Right hindlimb (tissue), 1 donor: ENCODE measurements at regions not wholly inside any gene's neighbourhood (a gene's known extent, or its start where the extent isn't known, plus 50 kb on each side); places are given as distances from the start of the nearest gene placed in this dataset.

Experiments used
- DNase-seq: peaks from one replicate; pipeline ENCODE4 v3.0.0-alpha.2; 2018

DNA sequence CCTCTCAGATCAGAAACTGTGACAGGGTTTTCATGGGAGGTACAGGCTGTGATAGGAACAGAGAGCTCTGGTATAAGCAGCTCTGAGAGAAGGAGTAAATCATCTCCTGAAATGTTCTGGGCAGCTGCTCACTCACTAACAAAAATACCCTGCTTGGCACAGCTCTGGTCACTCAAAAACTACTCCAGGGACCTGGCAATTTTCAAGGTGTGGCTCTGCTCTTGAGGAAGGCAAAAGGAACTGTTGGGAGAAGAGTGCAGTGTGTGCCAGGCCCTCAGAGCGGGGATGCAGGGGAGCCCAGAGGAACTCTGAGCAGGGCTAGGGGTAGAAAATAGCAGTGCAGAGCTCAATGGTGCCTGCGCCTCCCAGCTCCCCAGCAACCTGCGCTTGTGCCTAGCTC is 180.5 kb upstream of the ZBED5 start:
- no peak for DNase-seq

DNA sequence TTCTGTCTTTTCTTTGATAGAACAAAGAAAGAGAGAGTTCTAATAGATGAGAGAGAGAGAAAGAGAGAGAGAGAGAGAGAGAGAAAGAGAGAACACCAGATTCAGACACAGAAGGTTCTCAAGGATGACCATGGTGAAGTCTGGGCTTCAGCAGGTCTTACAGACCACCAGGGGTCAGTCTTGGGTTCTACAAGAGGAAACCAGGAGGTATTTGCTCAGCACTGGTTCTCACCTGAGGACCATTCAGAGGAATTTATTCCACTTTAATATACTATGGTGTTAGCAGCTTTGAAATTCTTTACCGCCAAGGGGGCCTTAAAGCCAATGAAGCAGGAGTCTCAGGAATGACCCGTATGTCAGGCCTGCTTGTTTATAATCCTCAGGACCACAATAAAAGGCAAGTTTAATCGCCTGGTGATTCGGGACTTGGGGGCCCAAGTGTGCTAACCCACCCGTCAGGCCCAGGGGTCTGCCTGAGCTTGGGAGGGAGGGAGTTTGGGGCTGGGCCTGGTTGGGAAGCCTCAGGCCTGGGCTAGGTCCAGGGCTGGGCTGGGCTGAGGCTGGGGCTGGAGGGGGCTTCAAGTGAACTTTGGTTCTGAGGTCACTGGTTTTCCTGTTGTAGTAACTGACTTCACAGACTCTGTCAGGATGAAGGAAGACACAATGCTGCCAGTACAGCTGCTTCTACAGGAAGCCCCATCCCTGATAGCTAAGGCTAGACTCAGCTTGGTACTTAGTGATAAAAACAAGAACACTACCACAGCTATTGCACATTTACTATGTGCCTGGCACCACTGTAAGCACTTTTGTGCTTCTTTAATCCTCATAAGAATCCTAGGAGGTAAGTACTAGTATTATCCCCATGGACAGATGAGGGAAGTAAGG is 179.2 kb upstream of the ZBED5 start:
- no peak for DNase-seq

DNA sequence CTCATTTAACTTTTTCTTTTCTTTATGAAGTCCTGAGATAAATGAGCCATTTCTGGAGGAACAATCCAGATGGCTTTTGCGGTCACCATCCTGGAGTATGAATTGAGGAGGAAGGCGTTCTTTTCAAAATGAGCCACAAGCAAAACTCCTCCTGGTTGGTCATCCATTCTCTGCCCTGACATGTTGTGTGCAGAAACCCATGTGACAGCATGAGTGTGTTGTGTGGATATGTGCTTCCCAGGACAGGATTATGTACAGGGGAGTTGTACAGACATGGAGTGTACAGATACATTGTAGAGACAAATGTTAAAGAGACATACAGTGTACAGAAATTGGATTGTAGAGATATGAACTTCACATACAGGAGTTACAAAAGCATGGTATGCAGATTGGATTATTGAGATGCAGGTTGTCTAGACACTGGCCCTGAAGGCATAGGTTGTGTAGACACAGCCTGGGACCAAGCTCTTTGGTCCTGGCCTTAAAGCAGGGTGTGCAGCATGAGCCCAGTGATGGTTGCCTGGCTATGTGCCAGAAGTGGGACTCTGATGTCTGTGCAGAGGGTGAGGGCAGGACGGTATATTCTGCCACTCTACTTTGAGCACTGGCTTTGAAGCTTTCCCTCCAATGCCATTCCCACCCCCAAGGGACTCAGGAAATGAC is 178.5 kb upstream of the ZBED5 start:
- DNase-seq = no peak

GRCh38 chr11:11035331-11035730 is 177.5 kb upstream of the ZBED5 start:
- no peak for DNase-seq

DNA sequence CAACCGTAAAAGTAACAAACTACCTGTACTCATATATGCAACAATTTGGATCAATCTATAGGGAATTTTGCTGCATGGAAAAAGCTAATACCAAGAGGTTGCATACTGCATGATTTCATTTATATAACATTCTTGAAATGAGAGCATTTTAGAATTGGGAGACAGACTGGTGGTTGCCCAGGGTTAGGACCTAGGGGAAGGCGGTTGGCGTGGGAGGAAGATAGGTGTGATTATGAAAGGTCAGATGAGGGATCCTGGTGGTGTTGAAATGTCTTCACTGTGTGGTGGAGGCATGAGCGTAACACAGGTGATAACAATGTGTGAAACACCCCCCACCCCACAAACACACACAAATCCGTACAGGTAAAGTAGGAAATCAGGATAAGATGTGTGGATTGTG is 176.6 kb upstream of the ZBED5 start:
- DNase-seq = no peak

GRCh38 chr11:11032066-11032465 is 174.2 kb upstream of the ZBED5 start:
- DNase-seq = no peak

DNA sequence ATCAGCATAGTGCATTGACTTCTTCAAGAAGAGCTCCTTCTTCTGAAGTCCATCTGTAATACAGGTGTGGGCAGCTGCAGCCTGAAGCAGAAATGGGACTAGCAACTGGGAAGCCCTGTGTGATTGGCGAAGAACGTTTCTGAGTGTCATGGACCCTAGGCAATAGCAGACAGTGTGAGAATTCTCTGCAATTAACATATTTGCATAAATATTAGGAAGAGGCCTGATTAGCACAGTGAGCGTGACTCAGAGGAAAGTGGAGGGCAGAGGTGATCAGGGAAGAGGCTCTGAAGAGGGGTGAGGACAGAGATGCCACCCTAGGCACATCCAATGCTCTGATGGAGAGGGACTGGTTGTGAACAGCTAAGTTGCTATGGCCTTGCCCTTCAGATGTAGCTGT is 171.2 kb upstream of the ZBED5 start:
- DNase-seq = no peak

DNA sequence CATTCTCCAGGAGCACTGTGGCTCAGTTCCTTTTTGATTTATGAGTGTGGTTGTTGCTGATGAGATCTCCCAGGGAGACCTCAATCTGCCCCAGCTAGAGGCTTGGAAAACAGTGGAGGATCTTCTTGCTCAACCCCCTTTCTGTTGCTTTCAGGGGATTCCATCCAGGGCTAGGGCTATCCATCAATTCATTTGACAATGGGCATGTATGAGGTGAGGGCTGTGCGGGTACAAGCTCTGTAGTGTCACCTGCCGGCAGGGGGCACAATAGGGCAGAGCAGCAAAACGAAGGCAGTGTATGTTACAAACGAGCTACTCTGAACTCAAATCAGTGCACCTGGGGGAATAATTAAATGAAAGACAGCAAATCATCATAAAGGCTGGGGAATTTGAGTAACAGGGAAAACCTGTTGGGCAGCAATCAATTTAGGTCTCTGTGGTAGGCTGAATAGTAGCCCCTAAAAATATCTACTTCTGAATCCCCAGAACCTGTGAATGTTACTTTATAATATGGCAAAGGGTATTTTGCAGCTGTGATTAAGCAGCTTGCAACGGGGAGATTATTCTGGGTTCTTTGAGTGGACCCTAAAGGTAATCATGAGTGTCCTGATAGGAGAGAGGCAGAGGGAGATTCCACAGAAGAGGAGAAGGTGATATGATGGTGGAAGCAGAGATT is 170.3 kb upstream of the ZBED5 start:
- DNase-seq = peak; percentile 60

DNA sequence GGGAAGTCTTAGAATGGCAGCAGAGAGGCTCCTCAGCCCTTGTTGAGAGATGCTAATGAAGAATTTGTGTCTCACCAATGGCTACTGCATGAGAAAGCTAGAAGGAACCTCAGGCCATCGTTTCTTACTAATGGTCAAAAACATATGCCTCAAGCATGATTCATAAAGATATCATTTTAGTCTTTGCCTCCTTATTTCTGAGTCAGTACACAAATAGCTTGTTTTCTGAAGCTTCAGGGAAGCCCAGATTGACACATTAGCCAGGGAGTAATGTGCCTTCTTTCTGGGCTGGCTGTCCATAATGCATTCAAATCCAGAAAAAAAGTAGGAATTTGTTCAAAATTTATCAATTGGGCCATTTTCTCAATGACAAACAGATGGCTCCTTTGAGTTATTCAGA is 169.4 kb upstream of the ZBED5 start:
- no peak for DNase-seq

DNA sequence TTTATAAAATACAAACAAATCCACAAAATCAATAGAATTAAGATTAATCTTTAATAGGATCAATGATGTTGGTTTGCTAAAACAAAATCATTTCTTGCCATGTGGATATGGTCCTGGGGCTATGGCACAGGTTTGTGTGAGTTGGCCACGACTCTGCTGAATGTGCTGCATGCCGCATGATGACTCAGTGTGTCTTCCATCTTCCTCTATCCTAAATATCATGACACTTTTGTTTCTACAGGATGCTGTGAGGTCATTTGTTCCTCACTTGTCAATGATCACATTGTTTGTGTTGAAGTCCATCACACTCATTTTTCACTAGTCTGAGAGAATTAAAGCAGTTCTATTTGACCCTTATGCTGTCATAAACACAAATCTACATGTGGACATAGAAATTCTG is 167.2 kb upstream of the ZBED5 start:
- DNase-seq = no peak

GRCh38 chr11:11022125-11022730 is 164.4 kb upstream of the ZBED5 start:
- DNase-seq = no peak

DNA sequence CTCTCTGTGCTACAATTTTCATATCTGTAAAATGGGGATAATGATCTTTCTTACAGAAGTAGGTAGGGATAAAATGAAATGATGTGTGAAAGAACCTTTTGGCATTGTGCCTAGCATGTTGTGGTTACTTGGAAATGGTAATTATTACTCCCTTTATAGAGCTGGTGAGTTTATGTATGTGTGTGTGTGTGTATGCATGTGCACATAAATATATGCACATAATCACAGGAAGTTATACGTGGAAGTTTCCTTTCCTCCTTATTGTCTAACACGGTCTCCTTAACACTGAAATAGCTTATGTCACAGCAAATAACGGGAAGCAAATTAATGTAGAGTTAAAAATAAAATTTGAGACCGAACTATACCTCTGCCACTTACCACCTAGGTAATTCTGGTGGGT is 163.7 kb upstream of the ZBED5 start:
- no peak for DNase-seq

- no peak for DNase-seq
These were observed 162.9 kb upstream of the ZBED5 start for GRCh38 chr11:11020747-11021149.

DNA sequence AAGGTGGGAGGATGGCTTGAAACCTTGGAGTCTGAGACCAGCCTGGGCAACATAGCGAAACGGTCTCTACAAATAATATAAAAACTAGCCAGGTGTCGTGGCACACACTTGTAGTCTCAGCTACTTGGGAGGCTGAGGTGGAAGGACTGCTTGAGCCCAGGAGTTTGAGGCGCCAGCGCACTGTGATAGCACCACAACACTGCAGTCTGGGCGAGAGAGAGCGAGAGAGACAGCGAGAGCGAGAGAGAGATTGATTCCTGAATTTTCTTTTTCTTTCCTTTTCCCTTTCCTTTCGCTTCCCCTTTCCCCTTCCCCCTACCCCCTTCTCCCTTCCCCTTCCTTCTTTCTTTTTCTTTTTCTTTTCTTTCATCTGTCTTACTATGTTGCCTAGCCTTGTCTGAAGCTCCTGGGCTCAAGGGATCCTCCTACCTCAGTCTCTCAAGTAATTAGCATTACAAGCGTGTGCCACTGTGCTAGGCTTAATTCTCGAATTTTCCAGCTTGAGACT is 162.4 kb upstream of the ZBED5 start:
- DNase-seq = no peak

DNA sequence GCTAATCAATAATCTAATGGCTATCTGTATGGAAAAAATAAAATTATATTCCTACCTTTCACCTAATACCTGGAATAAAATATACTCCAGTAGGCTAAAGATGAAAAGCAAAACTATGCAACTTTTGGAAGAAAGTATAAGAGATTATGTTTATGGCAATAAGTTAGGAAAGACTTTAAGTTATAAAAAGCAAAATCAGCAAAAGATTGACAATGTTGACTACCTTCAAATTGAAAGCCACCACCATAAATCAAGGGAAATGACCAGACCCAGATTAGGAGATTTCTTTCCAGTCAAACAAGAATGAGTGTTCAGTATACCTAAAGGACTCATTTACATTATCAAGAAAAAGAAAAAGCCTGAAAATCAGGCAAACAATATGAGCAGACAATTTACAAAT is 159.1 kb upstream of the ZBED5 start:
- DNase-seq = no peak

DNA sequence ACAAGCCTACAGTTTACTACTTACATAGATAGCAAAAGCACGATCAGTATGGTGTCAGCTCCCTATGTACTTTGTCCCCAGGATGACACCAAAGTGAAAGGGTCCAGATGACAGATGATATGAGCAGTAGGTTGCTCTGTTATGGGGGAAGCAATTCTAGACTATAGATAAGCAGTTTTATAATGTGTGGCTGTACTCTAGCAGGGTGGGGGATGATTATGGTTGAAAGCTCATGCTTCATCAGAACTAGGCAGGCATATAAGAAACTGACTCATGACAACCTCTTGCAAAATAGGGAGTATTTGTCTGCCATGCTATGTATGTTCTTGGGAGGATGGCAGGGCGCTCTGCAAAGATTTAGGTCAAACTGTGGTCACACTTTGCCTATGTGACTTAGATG is 158.2 kb upstream of the ZBED5 start:
- DNase-seq = no peak

DNA sequence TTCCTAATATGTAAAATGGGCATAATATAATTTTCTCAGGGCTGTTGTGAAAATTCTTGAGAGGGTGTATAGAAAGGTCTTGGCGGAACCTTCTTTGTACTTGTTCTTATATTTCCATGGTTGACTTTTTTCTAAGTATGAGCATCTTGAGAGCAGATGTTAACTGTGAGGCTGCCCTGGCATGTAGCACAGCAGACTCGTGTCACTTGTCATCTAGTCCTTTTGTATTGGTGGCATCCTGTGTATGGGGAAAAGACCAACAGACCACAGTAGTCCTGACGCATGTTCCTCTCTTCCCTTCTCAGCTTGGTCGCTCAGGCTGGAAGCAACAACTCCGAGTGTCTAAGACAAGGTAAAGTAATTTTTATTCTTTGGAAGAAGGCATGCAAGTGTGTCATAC is 153.8 kb upstream of the ZBED5 start:
- no peak for DNase-seq

GRCh38 chr11:11010624-11011127 is 152.8 kb upstream of the ZBED5 start:
- DNase-seq = no peak

GRCh38 chr11:11009179-11009578 is 151.3 kb upstream of the ZBED5 start:
- DNase-seq = no peak

- no peak for DNase-seq
These were observed 146.2 kb upstream of the ZBED5 start for GRCh38 chr11:11004069-11004468.

GRCh38 chr11:11003226-11003625 is 145.4 kb upstream of the ZBED5 start:
- DNase-seq = no peak

DNA sequence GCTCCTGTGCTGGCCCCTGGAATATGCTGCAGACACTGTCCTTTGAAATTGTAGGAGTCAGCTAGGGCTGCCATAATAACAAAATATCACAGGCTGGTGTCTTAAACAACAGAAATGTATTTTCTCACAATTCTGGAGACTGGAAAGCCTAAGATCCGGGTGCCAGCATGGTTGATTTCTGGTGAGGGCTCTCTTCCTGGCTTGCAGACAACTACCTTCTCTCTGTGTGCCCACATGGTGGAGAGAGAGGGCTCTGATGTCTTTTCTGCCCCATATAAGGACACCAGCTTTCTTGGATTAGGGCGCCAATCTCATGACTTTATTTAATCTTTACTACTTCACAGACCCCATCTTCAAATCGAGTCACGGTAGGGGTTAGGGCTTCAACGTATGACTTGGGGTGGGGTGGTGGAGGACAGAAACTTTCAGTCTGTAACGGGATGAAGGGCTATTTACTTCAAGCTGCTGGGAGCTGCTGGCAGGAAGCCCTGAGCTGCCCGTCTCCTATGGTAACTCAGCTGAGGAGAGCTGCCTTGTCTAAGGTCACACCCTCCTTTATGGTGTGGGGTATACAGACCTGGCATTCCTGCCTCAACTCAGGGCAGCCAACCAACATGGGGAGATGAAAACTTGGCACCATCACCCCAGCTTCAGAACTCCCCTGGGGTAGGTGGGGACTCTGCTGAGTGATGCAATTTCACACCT is 142.9 kb upstream of the ZBED5 start:
- DNase-seq = no peak
